Activated CD4-positive, alpha-beta T cell treated with anti-CD3 and anti-CD28 coated beads, Interleukin-2, amount 10 ng/mL, durations not matched to agents 24 days and 14 days (primary cell): ENCODE measurements at regions not wholly inside any gene's neighbourhood (a gene's known extent, or its start where the extent isn't known, plus 50 kb on each side); places are given as distances from the start of the nearest gene placed in this dataset.
A peak's percentile ranks its signal among the peaks of the same experiment; 100 is the strongest.

Experiments
- DNase-seq: peaks from one replicate; pipeline ENCODE4 v3.0.0; 2022
- H3K27ac Mint-ChIP-seq: one replicate; pipeline ENCODE4 v1.8.0; 2022; ENCODE audit warnings: mild to moderate bottlenecking, mixed read lengths
- H3K27me3 Mint-ChIP-seq: one replicate; pipeline ENCODE4 v1.8.0; 2022; ENCODE audit warnings: mixed read lengths
- H3K36me3 Mint-ChIP-seq: one replicate; pipeline ENCODE4 v1.8.0; 2022; ENCODE audit warnings: low read depth, mild to moderate bottlenecking, mixed read lengths
- H3K4me1 Mint-ChIP-seq: one replicate; pipeline ENCODE4 v1.8.0; 2021; ENCODE audit warnings: mixed read lengths
- H3K4me3 Mint-ChIP-seq: one replicate; pipeline ENCODE4 v1.8.0; 2022; ENCODE audit warnings: mild to moderate bottlenecking, moderate library complexity, mixed read lengths
- H3K9me3 Mint-ChIP-seq: one replicate; pipeline ENCODE4 v1.8.0; 2021; ENCODE audit warnings: mixed read lengths
- intact Hi-C: fragments of 100-400 bp; cut with micrococcal nuclease; formaldehyde crosslinking; loops from one replicate; pipeline ENCODE4 v1.15.1; 2023

DNA sequence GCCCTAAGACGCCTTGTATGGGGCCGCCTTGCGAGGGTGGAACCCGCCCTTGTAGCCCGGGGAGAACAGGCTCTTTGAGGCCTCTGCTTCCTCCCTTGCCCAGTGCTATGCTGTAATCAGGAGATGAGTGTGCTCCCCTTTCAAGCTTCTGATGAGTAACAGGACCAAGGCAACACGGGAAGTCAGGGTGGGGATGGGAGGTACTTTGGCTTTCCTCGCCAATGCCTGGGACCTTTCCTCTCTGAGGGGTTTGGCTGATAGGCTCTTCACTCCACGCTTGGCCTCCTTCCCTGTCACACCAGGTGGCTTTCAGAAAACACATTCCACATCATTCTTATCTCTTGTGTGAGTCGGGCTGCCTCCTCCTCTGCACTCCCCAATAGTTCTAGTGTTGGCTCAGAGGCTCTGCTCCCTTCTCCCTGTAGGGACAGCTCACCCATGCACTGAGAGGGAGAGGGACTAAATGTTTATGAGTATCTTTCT, 223.7 kb upstream of the TRIB2 start:
- DNase-seq: peak; percentile 69

GRCh38 chr2:12495247-12495868, 221.4 kb upstream of the TRIB2 start:
- Mint-ChIP-seq H3K9me3 (peaks cover 16% of the 10 kb centered on the region), H3K4me3 (peak overlapping the region; percentile 28), H3K4me1 (peaks cover 64% of the 10 kb centered on the region), H3K36me3 (peaks cover 2% of the 10 kb centered on the region), H3K27ac (peak overlapping the region; percentile 61), H3K27me3 (no peaks in the 10 kb centered on the region)
- peak; percentile 55 for DNase-seq
- intact Hi-C loops: no loop called here

More for the DNA sequence above, 223.7 kb upstream of the TRIB2 start:
- H3K36me3 Mint-ChIP-seq: peaks cover 2% of the 10 kb centered on the region
- no peak overlapping the region for H3K4me3 Mint-ChIP-seq
- peak overlapping the region; percentile 73 for H3K27ac Mint-ChIP-seq
- peaks cover 11% of the 10 kb centered on the region for H3K9me3 Mint-ChIP-seq
- intact Hi-C loops: no loop called here
- H3K27me3 Mint-ChIP-seq: no peaks in the 10 kb centered on the region
- peaks cover 59% of the 10 kb centered on the region for H3K4me1 Mint-ChIP-seq

GRCh38 chr2:12498286-12498685, 218.4 kb upstream of the TRIB2 start:
- peak overlapping the region; percentile 54 for H3K4me3 Mint-ChIP-seq
- DNase-seq: peak; percentile 52
- H3K27ac Mint-ChIP-seq: no peak overlapping the region
- intact Hi-C loops: no loop called here
- H3K27me3 Mint-ChIP-seq: no peaks in the 10 kb centered on the region
- peaks cover 78% of the 10 kb centered on the region for H3K4me1 Mint-ChIP-seq
- peaks cover 20% of the 10 kb centered on the region for H3K9me3 Mint-ChIP-seq
- H3K36me3 Mint-ChIP-seq: peaks cover 3% of the 10 kb centered on the region

- no peak overlapping the region for H3K4me3 Mint-ChIP-seq
- H3K36me3 Mint-ChIP-seq: peaks cover 4% of the 10 kb centered on the region
- H3K4me1 Mint-ChIP-seq: peaks cover 80% of the 10 kb centered on the region
- intact Hi-C loops: no loop called here
- H3K27me3 Mint-ChIP-seq: no peaks in the 10 kb centered on the region
- H3K27ac Mint-ChIP-seq: no peak overlapping the region
- H3K9me3 Mint-ChIP-seq: peaks cover 22% of the 10 kb centered on the region
- peak; percentile 49 for DNase-seq
Observed at GRCh38 chr2:12498704-12499103, 218.0 kb upstream of the TRIB2 start.

DNA sequence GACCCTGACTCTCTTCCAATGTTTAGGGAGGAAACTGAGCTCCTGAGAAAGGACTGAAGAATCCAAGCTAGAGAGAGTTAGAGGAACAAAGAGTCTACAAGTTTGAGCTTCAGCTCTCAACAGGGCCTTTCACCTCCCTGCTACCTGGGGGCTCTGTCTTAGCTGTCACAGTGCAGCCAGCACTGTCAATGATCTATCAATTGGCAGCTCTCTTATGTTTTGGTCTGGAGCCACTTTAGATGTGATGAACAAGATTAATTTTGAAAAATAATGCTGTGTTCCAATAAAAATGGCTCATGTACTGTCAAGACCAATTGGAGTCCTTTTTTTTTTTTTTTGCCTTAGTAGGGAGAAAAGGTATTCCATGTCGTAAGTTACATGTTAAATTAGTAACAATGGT, 215.8 kb upstream of the TRIB2 start:
- Mint-ChIP-seq H3K27ac (peak overlapping the region; percentile 84), H3K4me3 (peak overlapping the region; percentile 65)

GRCh38 chr2:12501469-12502158, 215.1 kb upstream of the TRIB2 start:
- Mint-ChIP-seq H3K36me3 (peaks cover 7% of the 10 kb centered on the region), H3K4me1 (peaks cover 86% of the 10 kb centered on the region), H3K27ac (peak overlapping the region; percentile 84), H3K27me3 (no peaks in the 10 kb centered on the region), H3K4me3 (peak overlapping the region; percentile 65), H3K9me3 (peaks cover 18% of the 10 kb centered on the region)
- DNase-seq: peak; percentile 94
- intact Hi-C loops: loop anchor here (2.0 to 10.0 kb wide), 8 partner anchors 15 to 749 kb away; no protein-coding TSS in a partner anchor

More for the DNA sequence above, 215.8 kb upstream of the TRIB2 start:
- Mint-ChIP-seq H3K36me3 (peaks cover 7% of the 10 kb centered on the region), H3K27me3 (no peaks in the 10 kb centered on the region), H3K9me3 (peaks cover 24% of the 10 kb centered on the region), H3K4me1 (peaks cover 87% of the 10 kb centered on the region)
- peak; percentile 63 for DNase-seq
- intact Hi-C loops: loop anchor here (2.0 to 10.0 kb wide), 8 partner anchors 14 to 749 kb away; no protein-coding TSS in a partner anchor

GRCh38 chr2:12502759-12503158, 214.0 kb upstream of the TRIB2 start:
- Mint-ChIP-seq H3K27ac (peak overlapping the region; percentile 88), H3K4me3 (peak overlapping the region; percentile 35), H3K27me3 (no peaks in the 10 kb centered on the region), H3K4me1 (peaks cover 91% of the 10 kb centered on the region), H3K9me3 (peaks cover 18% of the 10 kb centered on the region), H3K36me3 (peaks cover 9% of the 10 kb centered on the region)
- DNase-seq: peak; percentile 76
- intact Hi-C loops: loop anchor here (5.0 to 10.0 kb wide), 6 partner anchors 90 to 750 kb away; no protein-coding TSS in a partner anchor

DNA sequence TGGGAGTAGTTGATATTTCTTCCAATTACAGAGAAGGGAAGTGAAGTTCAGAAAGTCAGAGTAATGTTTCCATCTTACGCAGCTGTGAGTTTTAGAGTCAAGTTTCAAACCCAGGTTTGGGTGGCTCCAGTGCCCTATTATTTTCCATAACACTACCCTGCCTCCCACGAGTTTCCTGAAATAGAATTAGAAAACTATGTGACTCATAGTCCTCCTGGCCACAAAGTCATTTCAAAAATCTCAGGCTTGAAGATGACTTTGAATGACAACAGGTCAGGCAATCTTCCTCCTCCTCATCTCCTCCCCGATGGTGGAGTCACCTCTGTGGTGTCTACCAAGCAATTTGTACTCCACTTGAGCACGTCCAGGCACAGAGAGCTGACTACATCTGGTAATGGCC, 212.3 kb upstream of the TRIB2 start:
- intact Hi-C loops: loop anchor here (1.0 to 10.0 kb wide), 10 partner anchors 10 to 752 kb away; partner anchors contain the start of gene TRIB2
- H3K27ac Mint-ChIP-seq: peak overlapping the region; percentile 38
- peak overlapping the region; percentile 46 for H3K4me3 Mint-ChIP-seq
- peak; percentile 69 for DNase-seq
- H3K27me3 Mint-ChIP-seq: no peaks in the 10 kb centered on the region
- H3K4me1 Mint-ChIP-seq: peaks cover 85% of the 10 kb centered on the region
- peaks cover 22% of the 10 kb centered on the region for H3K9me3 Mint-ChIP-seq
- H3K36me3 Mint-ChIP-seq: peaks cover 11% of the 10 kb centered on the region

DNA sequence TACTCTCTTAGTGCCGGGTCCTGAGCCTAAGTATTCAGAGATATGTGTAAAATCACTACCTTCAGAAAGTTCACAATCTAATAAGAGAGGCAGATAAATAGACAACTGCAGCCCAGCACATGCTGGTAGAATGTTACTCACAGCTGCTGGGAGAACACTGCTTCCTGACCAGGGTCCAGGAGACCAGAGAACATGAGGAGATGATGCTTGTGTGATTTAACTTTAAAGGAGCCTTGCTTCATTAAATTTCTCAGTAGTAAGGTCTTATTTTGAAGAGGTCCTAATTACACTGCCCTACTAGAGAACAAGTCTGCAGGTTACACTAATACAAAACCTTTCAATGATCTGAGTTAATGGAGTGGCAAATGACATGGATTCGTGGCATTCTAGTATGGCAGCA, 209.9 kb upstream of the TRIB2 start:
- Mint-ChIP-seq H3K27ac (peak overlapping the region; percentile 14), H3K36me3 (peaks cover 15% of the 10 kb centered on the region), H3K4me1 (peaks cover 65% of the 10 kb centered on the region), H3K9me3 (peaks cover 34% of the 10 kb centered on the region), H3K4me3 (peak overlapping the region; percentile 28), H3K27me3 (no peaks in the 10 kb centered on the region)
- intact Hi-C loops: loop anchor here (1.0 to 10.0 kb wide), 4 partner anchors 28 to 502 kb away; no protein-coding TSS in a partner anchor
- DNase-seq: no peak

DNA sequence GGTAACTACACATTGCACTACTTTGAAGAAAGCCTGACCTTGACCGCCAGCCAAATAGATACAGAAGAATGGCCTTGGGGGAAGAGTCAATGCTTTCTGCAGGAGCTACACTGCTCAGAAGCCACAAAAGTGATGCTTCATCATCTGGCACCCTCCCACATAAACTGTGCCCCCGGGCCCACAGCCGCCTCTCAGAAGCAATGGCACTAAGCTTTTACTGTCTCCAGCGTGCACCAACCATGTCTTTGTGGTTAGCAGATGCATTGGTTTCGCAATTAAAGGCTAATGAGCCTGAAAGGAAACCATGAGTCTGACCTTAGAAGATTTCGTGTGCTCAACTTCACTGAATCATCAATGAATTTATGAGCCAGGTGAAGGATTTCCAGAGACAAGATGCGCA, 209.4 kb upstream of the TRIB2 start:
- peaks cover 15% of the 10 kb centered on the region for H3K36me3 Mint-ChIP-seq
- H3K4me3 Mint-ChIP-seq: peak overlapping the region; percentile 57
- peaks cover 62% of the 10 kb centered on the region for H3K4me1 Mint-ChIP-seq
- no peaks in the 10 kb centered on the region for H3K27me3 Mint-ChIP-seq
- intact Hi-C loops: loop anchor here (1.0 to 10.0 kb wide), 4 partner anchors 28 to 502 kb away; no protein-coding TSS in a partner anchor
- H3K9me3 Mint-ChIP-seq: peaks cover 34% of the 10 kb centered on the region
- peak; percentile 76 for DNase-seq
- H3K27ac Mint-ChIP-seq: peak overlapping the region; percentile 43

DNA sequence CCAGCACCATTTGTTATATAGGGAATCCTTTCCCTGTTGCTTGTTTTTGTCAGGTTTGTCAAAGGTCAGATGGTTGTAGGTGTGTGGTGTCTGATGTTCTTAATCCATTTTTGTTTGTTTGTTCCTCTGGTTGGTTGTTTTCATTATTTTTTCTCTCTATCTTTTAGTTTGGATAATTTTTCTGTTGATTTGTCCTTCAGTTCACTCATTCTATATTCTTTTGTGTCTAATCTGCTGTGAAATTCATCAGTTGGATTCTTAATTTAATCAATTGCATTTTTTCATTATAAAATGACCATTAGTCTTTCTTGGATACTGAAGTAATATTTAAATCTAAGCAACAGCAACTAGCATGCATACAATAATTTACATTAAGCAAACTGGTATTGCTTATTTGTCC, 206.7 kb upstream of the TRIB2 start:
- Mint-ChIP-seq H3K27ac (no peak overlapping the region), H3K36me3 (peaks cover 8% of the 10 kb centered on the region), H3K9me3 (peaks cover 21% of the 10 kb centered on the region), H3K27me3 (no peaks in the 10 kb centered on the region), H3K4me3 (no peak overlapping the region), H3K4me1 (peaks cover 53% of the 10 kb centered on the region)
- intact Hi-C loops: no loop called here
- DNase-seq: no peak

GRCh38 chr2:12513339-12513738, 203.4 kb upstream of the TRIB2 start:
- H3K4me1 Mint-ChIP-seq: peaks cover 38% of the 10 kb centered on the region
- H3K27ac Mint-ChIP-seq: peak overlapping the region; percentile 8
- peaks cover 34% of the 10 kb centered on the region for H3K9me3 Mint-ChIP-seq
- H3K36me3 Mint-ChIP-seq: peaks cover 6% of the 10 kb centered on the region
- peak; percentile 71 for DNase-seq
- intact Hi-C loops: no loop called here
- no peaks in the 10 kb centered on the region for H3K27me3 Mint-ChIP-seq
- H3K4me3 Mint-ChIP-seq: peak overlapping the region; percentile 42

DNA sequence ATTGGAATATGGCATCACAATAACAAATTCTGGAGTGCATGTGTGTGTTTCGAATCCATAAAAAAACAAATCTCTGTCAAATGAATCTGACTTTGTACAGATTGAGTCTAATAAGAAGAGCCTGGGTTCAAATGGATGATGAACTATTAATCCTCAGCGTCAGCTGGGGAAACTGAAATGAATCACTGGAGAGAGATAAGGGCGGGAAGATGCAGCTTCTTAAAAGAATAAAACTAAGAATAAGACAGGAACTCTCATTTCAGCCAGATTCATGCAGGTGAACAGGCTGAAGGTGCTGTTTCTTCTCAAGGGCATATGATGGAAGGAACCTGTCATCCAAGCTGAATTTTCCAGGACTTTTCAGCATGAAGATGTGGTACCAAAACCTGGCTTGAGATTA, 202.6 kb upstream of the TRIB2 start:
- H3K4me3 Mint-ChIP-seq: no peak overlapping the region
- no peak overlapping the region for H3K27ac Mint-ChIP-seq
- peaks cover 37% of the 10 kb centered on the region for H3K4me1 Mint-ChIP-seq
- no peak for DNase-seq
- intact Hi-C loops: loop anchor here (1.0 kb wide), 1 partner anchor 10 kb away; no protein-coding TSS in a partner anchor
- peaks cover 3% of the 10 kb centered on the region for H3K27me3 Mint-ChIP-seq
- peaks cover 6% of the 10 kb centered on the region for H3K36me3 Mint-ChIP-seq
- peaks cover 28% of the 10 kb centered on the region for H3K9me3 Mint-ChIP-seq
